GM19463 (cell line): ENCODE measurements at regions not wholly inside any gene's neighbourhood (a gene's known extent, or its start where the extent isn't known, plus 50 kb on each side); places are given as distances from the start of the nearest gene placed in this dataset.
"Not testable (repeated sequence)": the region's sequence is repeated elsewhere in the genome, so short reads cannot be mapped to it uniquely, and the experiment has no call there.

Experiments
- ATAC-seq: cut with Tn5 transposase; IDR thresholded peaks from one replicate; pipeline ENCODE4 v1.9.1; 2021; ENCODE audit warnings: mild to moderate bottlenecking, moderate library complexity; ENCODE audit not compliant: unreplicated experiment

DNA sequence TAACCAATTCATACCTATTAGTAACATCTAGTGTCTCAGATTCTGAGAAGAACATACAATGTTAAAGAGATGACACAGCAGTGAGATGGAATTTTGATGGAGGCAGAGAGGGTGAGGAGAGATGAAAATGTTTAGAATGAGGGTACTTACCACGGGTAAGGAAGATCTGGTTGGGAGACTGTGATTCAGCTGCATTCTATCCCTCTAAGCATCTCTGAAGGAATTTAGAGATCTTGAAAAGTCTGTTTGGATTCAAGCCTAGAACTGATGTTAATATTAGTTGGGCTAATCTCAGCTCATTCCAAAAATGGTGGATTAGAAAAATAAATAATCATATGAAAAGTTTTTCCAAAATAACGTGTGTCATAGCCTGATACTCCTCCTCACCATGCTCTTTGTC is 191.5 kb upstream of the CLINT1 start:
- ATAC-seq: no peak

DNA sequence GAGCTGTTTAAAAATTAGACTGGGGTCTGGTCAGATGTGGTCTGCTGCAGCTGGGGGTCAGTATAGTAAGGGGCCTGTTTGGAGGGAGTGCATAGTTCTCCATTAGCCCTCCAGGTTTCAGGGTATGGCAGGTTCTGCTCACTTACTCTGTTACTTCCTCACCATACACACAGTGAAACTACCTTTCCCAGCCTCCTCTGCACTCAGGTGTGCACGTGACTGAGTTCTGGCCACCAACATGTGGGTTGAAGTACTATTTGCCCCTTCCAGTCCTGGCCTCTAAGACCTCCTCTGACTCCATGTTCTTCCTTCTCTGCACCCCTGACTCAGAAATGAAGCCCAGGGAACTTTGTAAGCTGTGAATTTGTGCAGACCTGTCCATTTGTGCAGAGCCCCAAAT is 190.5 kb upstream of the CLINT1 start:
- no peak for ATAC-seq

- ATAC-seq: no peak
Observed at GRCh38 chr5:158045696-158046095, 186.8 kb upstream of the CLINT1 start.

GRCh38 chr5:158039911-158040347 is 181.0 kb upstream of the CLINT1 start:
- ATAC-seq: no peak

DNA sequence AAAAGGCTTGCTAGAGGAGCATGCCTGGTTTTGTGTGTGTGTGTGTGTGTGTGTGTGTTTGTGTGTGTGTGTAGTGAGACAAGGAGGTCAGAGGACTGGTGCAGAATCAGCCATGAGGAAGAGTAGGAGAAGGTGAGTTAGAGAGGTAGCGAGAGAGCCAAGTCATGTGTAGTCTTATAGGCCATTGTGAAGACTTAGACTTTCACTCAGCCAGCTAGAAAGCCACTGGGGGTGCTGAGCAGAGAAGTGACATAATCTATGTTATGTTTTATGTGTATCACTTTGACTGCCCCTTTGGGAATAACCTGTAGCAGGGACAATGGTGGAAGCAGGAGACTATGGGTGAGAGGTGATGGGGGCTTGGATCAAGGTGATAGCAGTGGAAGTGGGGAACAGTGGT is 180.5 kb upstream of the CLINT1 start:
- no peak for ATAC-seq

DNA sequence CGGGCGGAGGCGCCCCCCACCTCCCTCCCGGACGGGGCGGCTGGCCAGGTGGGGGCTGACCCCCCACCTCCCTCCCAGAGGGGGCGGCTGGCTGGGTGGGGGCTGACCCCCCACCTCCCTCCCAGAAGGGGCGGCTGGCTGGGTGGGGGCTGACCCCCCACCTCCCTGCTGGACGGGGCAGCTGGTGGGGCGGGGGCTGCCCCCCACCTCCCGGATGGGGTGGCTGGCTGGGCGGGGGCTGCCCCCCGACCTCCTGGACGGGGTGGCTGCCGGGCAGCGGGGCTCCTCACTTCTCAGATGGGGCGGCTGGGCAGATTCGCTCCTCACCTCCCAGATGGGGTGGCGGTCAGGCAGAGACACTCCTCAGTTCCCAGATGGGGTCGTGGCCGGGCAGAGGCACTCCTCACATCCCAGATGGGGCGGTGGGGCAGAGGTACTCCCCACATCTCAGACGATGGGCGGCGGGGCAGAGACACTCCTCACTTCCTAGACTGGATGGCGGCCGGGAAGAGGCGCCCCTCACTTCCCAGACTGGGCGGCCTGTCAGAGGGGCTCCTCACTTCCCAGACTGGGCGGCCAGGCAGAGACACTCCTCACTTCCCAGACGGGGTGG is 178.1 kb upstream of the CLINT1 start:
- not testable (repeated sequence) for ATAC-seq

DNA sequence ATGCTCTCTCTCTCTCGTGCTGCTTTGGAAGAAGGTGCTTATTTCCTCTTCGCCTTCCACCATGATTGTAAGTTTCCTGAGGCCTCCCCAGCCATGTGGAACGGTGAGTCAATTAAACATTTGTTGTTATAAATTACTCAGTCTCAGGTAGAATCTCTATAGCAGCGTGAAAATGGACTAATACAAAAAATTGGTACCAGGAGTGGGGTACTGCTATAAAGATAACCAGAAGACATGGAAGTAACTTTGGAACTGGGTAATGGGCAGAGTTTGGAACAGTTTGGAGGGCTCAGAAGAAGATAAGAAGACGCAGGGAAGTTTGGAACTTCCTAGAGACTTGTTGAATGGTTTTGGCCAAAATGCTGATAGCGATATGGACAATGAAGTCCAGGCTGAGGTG is 175.6 kb upstream of the CLINT1 start:
- not testable (repeated sequence) for ATAC-seq

DNA sequence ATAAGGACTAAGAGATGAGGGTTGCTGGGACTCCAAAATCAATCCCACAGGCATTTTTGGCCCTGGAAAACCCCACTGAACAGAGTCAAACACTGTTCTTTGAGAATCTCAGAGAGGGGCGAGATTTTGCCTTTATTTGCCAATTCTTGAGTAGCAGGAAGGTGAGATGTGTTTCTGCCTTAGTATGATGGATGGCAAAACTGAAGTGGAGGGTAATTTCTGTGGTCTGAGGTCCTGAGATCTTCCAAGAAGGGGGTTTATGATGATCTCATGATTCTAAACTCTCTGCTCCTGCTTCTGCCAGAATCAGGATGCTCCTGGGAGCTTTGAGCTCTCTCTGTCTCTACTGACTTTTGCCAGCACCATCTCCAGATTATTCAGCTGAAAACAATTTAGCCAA is 174.8 kb upstream of the CLINT1 start:
- ATAC-seq: no peak

GRCh38 chr5:158033076-158033475 is 174.1 kb upstream of the CLINT1 start:
- ATAC-seq: no peak

- no peak for ATAC-seq
Observed at GRCh38 chr5:158032246-158032645, 173.3 kb upstream of the CLINT1 start.

- no peak for ATAC-seq
Observed at GRCh38 chr5:158027806-158028775, 169.1 kb upstream of the CLINT1 start.

DNA sequence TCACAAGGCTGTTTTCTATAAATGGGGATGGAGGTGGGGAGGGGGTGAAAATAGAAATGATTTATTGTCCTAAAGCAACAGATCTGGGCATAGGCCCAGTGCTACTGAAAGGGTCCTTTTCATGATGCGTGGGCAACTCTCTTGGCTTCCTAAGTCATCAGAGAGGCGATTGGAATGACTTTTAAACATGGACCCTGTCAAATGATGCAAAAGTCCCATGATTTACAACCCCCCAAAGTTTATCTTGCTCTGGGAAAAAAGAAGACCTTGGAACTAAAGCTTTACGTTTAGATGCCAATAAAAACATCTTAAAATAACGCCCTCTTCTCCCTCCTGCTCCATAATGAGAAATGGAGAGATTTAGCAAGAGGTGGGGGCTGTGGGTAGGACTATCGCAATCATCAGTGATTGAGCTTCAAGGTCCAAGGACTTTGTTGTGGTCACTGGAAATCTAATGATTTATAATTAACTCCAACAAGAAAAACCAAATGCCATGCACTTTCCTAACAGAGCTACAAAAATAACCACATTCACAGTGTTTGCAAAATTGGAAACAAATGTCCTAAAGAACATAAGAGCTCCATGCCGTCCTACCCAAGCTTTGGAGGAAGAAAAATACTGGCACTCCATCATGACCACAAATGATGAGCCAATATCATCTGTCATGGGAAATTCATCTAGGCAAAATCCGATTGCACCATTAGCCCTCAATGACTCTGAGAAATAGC is 167.5 kb upstream of the CLINT1 start:
- no peak for ATAC-seq

DNA sequence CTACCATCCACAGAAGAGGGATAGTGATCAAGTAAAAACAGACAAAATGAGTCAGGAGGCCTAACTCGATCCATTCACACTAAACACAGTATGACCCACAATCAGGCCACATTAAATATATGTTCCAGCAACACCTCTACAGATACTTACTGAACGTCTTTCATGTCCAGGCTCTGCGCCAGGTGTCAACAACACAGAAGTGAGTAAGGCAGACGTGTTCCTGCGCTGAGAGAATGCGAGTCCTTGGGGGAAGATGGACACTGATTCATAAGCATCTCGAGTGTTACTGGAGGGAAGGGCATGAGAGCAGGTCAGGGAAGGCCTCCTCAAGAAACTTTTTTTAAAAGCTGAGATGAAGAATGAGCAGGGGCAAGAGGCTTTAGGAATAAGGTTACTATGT is 164.3 kb upstream of the CLINT1 start:
- no peak for ATAC-seq

DNA sequence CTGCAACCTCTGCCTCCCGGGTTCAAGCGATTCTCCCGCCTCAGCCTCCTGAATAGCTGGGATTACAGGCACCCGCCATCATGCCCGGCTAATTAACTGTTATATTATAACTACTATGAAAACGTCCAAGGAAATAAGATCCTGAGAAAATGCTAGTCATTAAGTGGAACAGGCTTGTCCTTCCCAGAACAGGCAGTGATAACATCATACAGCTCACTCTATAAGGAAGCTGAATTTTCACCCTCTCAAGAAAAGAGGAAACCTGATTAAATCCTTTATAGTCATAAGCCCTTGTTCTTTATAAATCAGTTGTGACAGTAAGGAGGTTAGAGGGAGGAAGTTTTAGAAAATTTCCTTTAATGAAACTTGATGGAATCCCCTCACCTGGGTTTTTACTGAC is 163.9 kb upstream of the CLINT1 start:
- no peak for ATAC-seq

- no peak for ATAC-seq
Observed at GRCh38 chr5:158022393-158022792, 163.4 kb upstream of the CLINT1 start.

GRCh38 chr5:158020555-158021418 is 161.8 kb upstream of the CLINT1 start:
- ATAC-seq: no peak

GRCh38 chr5:158017469-158017868 is 158.5 kb upstream of the CLINT1 start:
- ATAC-seq: no peak

- ATAC-seq: no peak
Observed at GRCh38 chr5:158014372-158014771, 155.4 kb upstream of the CLINT1 start.

GRCh38 chr5:158013939-158014338 is 155.0 kb upstream of the CLINT1 start:
- ATAC-seq: no peak

- ATAC-seq: no peak
Observed at GRCh38 chr5:158013303-158013702, 154.4 kb upstream of the CLINT1 start.

- no peak for ATAC-seq
Observed at GRCh38 chr5:158011422-158011821, 152.5 kb upstream of the CLINT1 start.
